H9 (cell line): ENCODE measurements at regions not wholly inside any gene's neighbourhood (a gene's known extent, or its start where the extent isn't known, plus 50 kb on each side); places are given as distances from the start of the nearest gene placed in this dataset.

Source experiments
- DNase-seq: peaks from one replicate; pipeline ENCODE4 v3.0.0-alpha.2; 2017
- H2AFZ ChIP-seq: one replicate; pipeline ENCODE4 v1.6.1; 2013; ENCODE audit warnings: mild to moderate bottlenecking, low read length, control low read depth, moderate library complexity
- H2AK5ac ChIP-seq: 2 replicates; pipeline ENCODE4 v1.6.1; 2013; ENCODE audit warnings: low read length, control low read depth, mixed read lengths; ENCODE audit not compliant: insufficient read length
- H2BK120ac ChIP-seq: one replicate; pipeline ENCODE4 v1.6.1; 2013; ENCODE audit warnings: low read depth, mild to moderate bottlenecking, low read length, control low read depth, inconsistent platforms; ENCODE audit not compliant: poor library complexity, severe bottlenecking
- H2BK12ac ChIP-seq: 2 replicates; pipeline ENCODE4 v1.6.1; 2013; ENCODE audit warnings: low read length, control low read depth, mixed read lengths, low read depth; ENCODE audit not compliant: insufficient read length
- H2BK15ac ChIP-seq: 2 replicates; pipeline ENCODE4 v1.6.1; 2013; ENCODE audit warnings: low read depth, low read length, control low read depth
- H2BK20ac ChIP-seq: one replicate; pipeline ENCODE4 v1.6.1; 2013; ENCODE audit warnings: low read depth, mild to moderate bottlenecking, low read length, control low read depth, inconsistent platforms; ENCODE audit not compliant: poor library complexity, severe bottlenecking
- H2BK5ac ChIP-seq: 2 replicates; pipeline ENCODE4 v1.6.1; 2013; ENCODE audit warnings: low read length, control low read depth, mixed read lengths; ENCODE audit not compliant: insufficient read length
- H3K14ac ChIP-seq: 2 replicates; pipeline ENCODE4 v1.6.1; 2013; ENCODE audit warnings: low read length, control low read depth; ENCODE audit not compliant: insufficient read depth
- H3K18ac ChIP-seq: 2 replicates; pipeline ENCODE4 v1.6.1; 2013; ENCODE audit warnings: low read depth, mild to moderate bottlenecking, mixed read lengths, low read length, control low read depth; ENCODE audit not compliant: insufficient read length
- H3K23ac ChIP-seq: 2 replicates; pipeline ENCODE4 v1.6.1; 2013; ENCODE audit warnings: low read length, control low read depth, mixed read lengths, low read depth; ENCODE audit not compliant: insufficient read length
- H3K23me2 ChIP-seq: 2 replicates; pipeline ENCODE4 v1.6.1; 2013; ENCODE audit warnings: low read depth, mild to moderate bottlenecking, mixed read lengths, low read length, control low read depth; ENCODE audit not compliant: insufficient read length, poor library complexity, severe bottlenecking
- H3K27ac ChIP-seq: 2 replicates; pipeline ENCODE4 v1.5.1; 2013; ENCODE audit warnings: low read length, control low read depth, mixed read lengths, low read depth; ENCODE audit not compliant: insufficient read length
- H3K27me3 ChIP-seq: 2 replicates; pipeline ENCODE4 v1.6.1; 2013; ENCODE audit warnings: low read length, control low read depth, inconsistent platforms; ENCODE audit not compliant: insufficient read depth
- H3K4ac ChIP-seq: 2 replicates; pipeline ENCODE4 v1.6.1; 2013; ENCODE audit warnings: low read depth, mild to moderate bottlenecking, control low read depth, inconsistent platforms, low read length, moderate library complexity
- H3K4me1 ChIP-seq: 2 replicates; pipeline ENCODE4 v1.6.1; 2013; ENCODE audit warnings: low read length, control low read depth, inconsistent platforms; ENCODE audit not compliant: insufficient read depth
- H3K4me2 ChIP-seq: 2 replicates; pipeline ENCODE4 v1.6.1; 2013; ENCODE audit warnings: low read length, control low read depth, mixed read lengths; ENCODE audit not compliant: insufficient read length, insufficient read depth
- H3K56ac ChIP-seq: 2 replicates; pipeline ENCODE4 v1.6.1; 2013; ENCODE audit warnings: low read depth, mild to moderate bottlenecking, mixed read lengths, low read length, control low read depth; ENCODE audit not compliant: insufficient read length
- H3K79me1 ChIP-seq: 2 replicates; pipeline ENCODE4 v1.6.1; 2013; ENCODE audit warnings: low read depth, mild to moderate bottlenecking, moderate library complexity, low read length, control low read depth, inconsistent platforms; ENCODE audit not compliant: insufficient read depth, poor library complexity, severe bottlenecking
- H3K79me2 ChIP-seq: 2 replicates; pipeline ENCODE4 v1.6.1; 2013; ENCODE audit warnings: low read length, control low read depth, inconsistent platforms; ENCODE audit not compliant: insufficient read depth
- H3K9ac ChIP-seq: 2 replicates; pipeline ENCODE4 v1.6.1; 2013; ENCODE audit warnings: low read length, control low read depth, mixed read lengths; ENCODE audit not compliant: insufficient read length; ENCODE audit errors: extremely low read depth
- H3K9me3 ChIP-seq: one replicate; pipeline ENCODE4 v1.6.1; 2013; ENCODE audit warnings: low read depth, low read length, inconsistent platforms; ENCODE audit not compliant: control insufficient read depth
- H3T11ph ChIP-seq: one replicate; pipeline ENCODE4 v1.6.1; 2013; ENCODE audit warnings: mild to moderate bottlenecking, low read length, control low read depth, inconsistent platforms
- H4K20me1 ChIP-seq: one replicate; pipeline ENCODE4 v1.6.1; 2013; ENCODE audit not compliant: control insufficient read depth, insufficient read length, insufficient read depth
- H4K5ac ChIP-seq: 2 replicates; pipeline ENCODE4 v1.6.1; 2013; ENCODE audit warnings: low read depth, mild to moderate bottlenecking, mixed read lengths, low read length, control low read depth; ENCODE audit not compliant: insufficient read length
- H4K8ac ChIP-seq: replicated peaks from 2 replicates; pipeline ENCODE4 v1.6.1; 2013; ENCODE audit warnings: low read length, control low read depth, mixed read lengths, low read depth; ENCODE audit not compliant: insufficient read length
- H4K91ac ChIP-seq: 2 replicates; pipeline ENCODE4 v1.6.1; 2013; ENCODE audit warnings: low read depth, mild to moderate bottlenecking, moderate library complexity, mixed read lengths, low read length, control low read depth; ENCODE audit not compliant: insufficient read length
- H3K27ac Mint-ChIP-seq, 3 experiments: 2 replicates in 2 of 3; 3 replicates in 1 of 3; pipeline ENCODE4 v1.8.0; 2020 to 2021; ENCODE audit warnings: mixed read lengths in 3 of 3, mild to moderate bottlenecking in 1 of 3, moderate library complexity in 1 of 3
- H3K27me3 Mint-ChIP-seq: 2 replicates; pipeline ENCODE4 v1.8.0; 2021; ENCODE audit warnings: low read depth, mild to moderate bottlenecking, moderate library complexity, mixed read lengths
- H3K36me3 Mint-ChIP-seq, 3 experiments: 2 replicates in 2 of 3; 3 replicates in 1 of 3; pipeline ENCODE4 v1.8.0; 2020 to 2021; ENCODE audit warnings: low read depth in 3 of 3, mixed read lengths in 3 of 3; ENCODE audit not compliant: insufficient read depth in 1 of 3
- H3K4me1 Mint-ChIP-seq, 2 experiments: 2 replicates each; pipeline ENCODE4 v1.8.0; 2020; ENCODE audit warnings: mixed read lengths in 2 of 2
- H3K4me3 Mint-ChIP-seq, 2 experiments: 2 replicates in 1 of 2; 3 replicates in 1 of 2; pipeline ENCODE4 v1.8.0; 2020 to 2021; ENCODE audit warnings: mild to moderate bottlenecking in 2 of 2, mixed read lengths in 2 of 2, moderate library complexity in 1 of 2
- H3K9me3 Mint-ChIP-seq, 2 experiments: 2 replicates in 1 of 2; 3 replicates in 1 of 2; pipeline ENCODE4 v1.8.0; 2020; ENCODE audit warnings: mild to moderate bottlenecking in 2 of 2, mixed read lengths in 2 of 2, moderate library complexity in 1 of 2
- TF ChIP-seq, protein P1 (sequence below): fragments of 200-600 bp; sonication (generic); conservative IDR thresholded peaks from 3 replicates; pipeline ENCODE4 v1.8.0; 2021; ENCODE audit warnings: antibody characterized with exemption, mild to moderate bottlenecking

DNA sequence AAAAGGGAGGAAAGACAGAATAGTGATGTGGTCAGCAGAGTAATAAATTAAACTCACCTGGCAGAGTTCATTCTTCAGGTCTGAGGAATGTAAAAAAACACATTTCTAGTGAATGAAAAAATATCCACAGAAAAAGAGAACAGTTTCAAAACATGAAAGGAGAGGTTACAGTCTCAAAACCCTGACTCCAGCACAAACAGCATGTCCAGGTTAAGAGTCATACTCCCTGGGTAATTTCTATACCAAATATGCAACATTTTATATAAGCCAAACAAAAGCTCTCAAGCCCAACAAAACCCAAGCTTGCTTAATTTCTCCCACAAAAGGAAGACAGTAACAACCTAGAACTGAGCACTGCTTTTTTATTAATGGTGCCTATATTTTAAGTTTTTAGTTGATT, 173.0 kb downstream of the NTMT2 start:
- Histone ChIP-seq H3K79me1 (no peaks in the 10 kb centered on the region), H3T11ph (no peak overlapping the region), H2AFZ (no peak overlapping the region), H3K79me2 (no peaks in the 10 kb centered on the region), H3K23ac (no peak overlapping the region), H3K4ac (no peak overlapping the region), H3K4me2 (no peak overlapping the region), H2AK5ac (no peak overlapping the region), H3K56ac (no peak overlapping the region), H4K20me1 (no peaks in the 10 kb centered on the region), H3K18ac (no peak overlapping the region), H3K27me3 (no peaks in the 10 kb centered on the region), H3K9me3 (no peaks in the 10 kb centered on the region), H3K23me2 (no peaks in the 10 kb centered on the region), H2BK20ac (no peak overlapping the region), H4K5ac (no peak overlapping the region), H4K8ac (no peak overlapping the region), H3K9ac (no peak overlapping the region), H4K91ac (no peak overlapping the region), H2BK120ac (no peak overlapping the region), H2BK15ac (no peak overlapping the region), H2BK5ac (no peak overlapping the region), H3K14ac (no peak overlapping the region), H2BK12ac (no peak overlapping the region), H3K4me1 (peaks cover 8% of the 10 kb centered on the region; the same call in 1 of the 2 replicates), H3K27ac (no peak overlapping the region)
- no peak for DNase-seq
- H3K36me3 Mint-ChIP-seq, result no peaks in the 10 kb centered on the region
- H3K27ac Mint-ChIP-seq, result no peak overlapping the region
- no peaks in the 10 kb centered on the region for H3K27me3 Mint-ChIP-seq
- TF ChIP-seq, protein P1, sequence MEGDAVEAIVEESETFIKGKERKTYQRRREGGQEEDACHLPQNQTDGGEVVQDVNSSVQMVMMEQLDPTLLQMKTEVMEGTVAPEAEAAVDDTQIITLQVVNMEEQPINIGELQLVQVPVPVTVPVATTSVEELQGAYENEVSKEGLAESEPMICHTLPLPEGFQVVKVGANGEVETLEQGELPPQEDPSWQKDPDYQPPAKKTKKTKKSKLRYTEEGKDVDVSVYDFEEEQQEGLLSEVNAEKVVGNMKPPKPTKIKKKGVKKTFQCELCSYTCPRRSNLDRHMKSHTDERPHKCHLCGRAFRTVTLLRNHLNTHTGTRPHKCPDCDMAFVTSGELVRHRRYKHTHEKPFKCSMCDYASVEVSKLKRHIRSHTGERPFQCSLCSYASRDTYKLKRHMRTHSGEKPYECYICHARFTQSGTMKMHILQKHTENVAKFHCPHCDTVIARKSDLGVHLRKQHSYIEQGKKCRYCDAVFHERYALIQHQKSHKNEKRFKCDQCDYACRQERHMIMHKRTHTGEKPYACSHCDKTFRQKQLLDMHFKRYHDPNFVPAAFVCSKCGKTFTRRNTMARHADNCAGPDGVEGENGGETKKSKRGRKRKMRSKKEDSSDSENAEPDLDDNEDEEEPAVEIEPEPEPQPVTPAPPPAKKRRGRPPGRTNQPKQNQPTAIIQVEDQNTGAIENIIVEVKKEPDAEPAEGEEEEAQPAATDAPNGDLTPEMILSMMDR, result no peak
- peaks cover 11 to 16% of the 10 kb centered on the region in 2 experiments for H3K4me1 Mint-ChIP-seq
- no peak overlapping the region for H3K4me3 Mint-ChIP-seq
- H3K9me3 Mint-ChIP-seq, result no peaks in the 10 kb centered on the region; a peak in 1 of 5 replicates
